ENCODE measurements at regions not wholly inside any gene's neighbourhood (a gene's known extent, or its start where the extent isn't known, plus 50 kb on each side); places are given as distances from the start of the nearest gene placed in this dataset.

GRCh38 chr20:61125546-61126180 lies 126.4 kb upstream of the CDH4 start:
- H3K9ac ChIP-seq (replicated peaks in 1 of 4; ENCODE audit: extremely low read depth in 1 of 4, low read depth in 3 of 4, low read length in 3 of 4) = no peak overlapping the region
- TF ChIP-seq JUND (IDR thresholded peaks at IDR 0.05; ENCODE audit: low read length) (no peak), ZNF274 (IDR thresholded peaks at IDR 0.05; ENCODE audit: borderline replicate concordance, extremely low read depth, low read length) (no peak), SP2 (IDR thresholded peaks at IDR 0.05; ENCODE audit: low read length) (no peak), POU5F1 (IDR thresholded peaks at IDR 0.05; ENCODE audit: low read depth, low read length) (no peak), CHD2 (IDR thresholded peaks at IDR 0.05; ENCODE audit: low read length) (no peak), NRF1 (IDR thresholded peaks at IDR 0.05; ENCODE audit: low read depth, low read length) (no peak), ASH2L (IDR thresholded peaks at IDR 0.05; ENCODE audit: low read length) (no peak), RFX5 (IDR thresholded peaks at IDR 0.05; ENCODE audit: borderline replicate concordance, low read depth, low read length) (no peak), SAP30 (IDR thresholded peaks at IDR 0.05; ENCODE audit: insufficient read depth, insufficient replicate concordance, low read length) (no peak), SIN3A (conservative IDR thresholded peaks at IDR 0.05 in 1 of 2, IDR thresholded peaks at IDR 0.05 in 1 of 2; ENCODE audit: low read depth in 1 of 2, low read length in 2 of 2) (no peak), EP300 (IDR thresholded peaks at IDR 0.05; ENCODE audit: borderline replicate concordance in 1 of 2, low read depth in 2 of 2, low read length in 2 of 2) (no peak), EGR1 (IDR thresholded peaks at IDR 0.05; ENCODE audit: borderline replicate concordance, low read depth, low read length) (no peak), YY1 (IDR thresholded peaks at IDR 0.05; ENCODE audit: low read depth, low read length) (no peak), KDM1A (IDR thresholded peaks at IDR 0.05; ENCODE audit: borderline replicate concordance, low read length) (no peak)

More at GRCh38 chr20:61125546-61126180, 126.4 kb upstream of the CDH4 start:
- no peak overlapping the region for H3K18ac ChIP-seq (ENCODE audit: extremely low read depth, low read length)
- H3K79me1 ChIP-seq (ENCODE audit: low read depth, low read length) = no peaks in the 10 kb centered on the region
- no peak overlapping the region for H3K56ac ChIP-seq (replicated peaks; ENCODE audit: insufficient read length, low read depth, low read length)
- H4K20me1 ChIP-seq (replicated peaks in 1 of 2; ENCODE audit: control insufficient read depth in 1 of 2, insufficient read depth in 2 of 2, low read length in 2 of 2) = peaks cover 0 to 2% of the 10 kb centered on the region in 2 experiments
- H3K4me3 ChIP-seq (ENCODE audit: extremely low read depth in 1 of 4, insufficient read depth in 2 of 4, low read depth in 3 of 4, low read length in 4 of 4) = no peak overlapping the region
- no peaks in the 10 kb centered on the region for H3K9me3 ChIP-seq (ENCODE audit: insufficient read depth in 2 of 2, low read depth in 1 of 2, low read length in 1 of 2)
- no peak overlapping the region for H2AK5ac ChIP-seq (ENCODE audit: low read depth, low read length)
- ChIA-PET POLR2A (ENCODE audit: partially characterized antibody) (no interaction called here), CTCF (ENCODE audit: partially characterized antibody) (interaction anchor here (0.9 to 1.5 kb wide), 4 partner anchors 10 to 274 kb away, joined by 3 to 7 read pairs (median 4); no protein-coding TSS in a partner anchor)
- no peak overlapping the region for H3K23ac ChIP-seq (ENCODE audit: insufficient read length)
- no peak overlapping the region for H3K27ac ChIP-seq (ENCODE audit: low read depth, low read length)
- H2BK20ac ChIP-seq (ENCODE audit: low read length) = no peak overlapping the region
- H3K4ac ChIP-seq (replicated peaks; ENCODE audit: insufficient read length, low read depth, low read length) = no peak overlapping the region
- no peak overlapping the region for H2BK120ac ChIP-seq (replicated peaks; ENCODE audit: low read depth, low read length)
- H3K79me2 ChIP-seq (ENCODE audit: control insufficient read depth in 1 of 2, insufficient read depth in 2 of 2, low read length in 2 of 2) = no peaks in the 10 kb centered on the region
- no peak overlapping the region for H2AFZ ChIP-seq (ENCODE audit: low read length)
- FAIRE-seq (no peak), DNase-seq (ENCODE audit: low read depth in 1 of 2, low spot score in 2 of 2) (no peak)
- H3K23me2 ChIP-seq (ENCODE audit: low read depth, low read length) = no peaks in the 10 kb centered on the region
- no peak overlapping the region for H4K91ac ChIP-seq (replicated peaks; ENCODE audit: insufficient read length, low read length)
- peaks cover 0 to 22% (median 17%) of the 10 kb centered on the region in 4 experiments; a peak in 4 of 7 replicates for H3K27me3 ChIP-seq (replicated peaks in 1 of 4; ENCODE audit: control insufficient read depth in 3 of 4, extremely low read depth in 1 of 4, insufficient read depth in 3 of 4, low read length in 3 of 4)
- H4K8ac ChIP-seq (ENCODE audit: extremely low read depth, insufficient read depth, low read length) = no peak overlapping the region
- no peak overlapping the region for H3K14ac ChIP-seq (ENCODE audit: insufficient read length)
- 91% methylated on average over 14 of the region's 14 CpGs; no CpG with 5 or more reads in 1 of the 2 experiments for WGBS, 2 experiments (ENCODE audit: extremely low coverage in 1 of 2, insufficient coverage in 1 of 2, insufficient read length in 1 of 2, insufficient replicate concordance in 2 of 2, low coverage in 1 of 2, low lambda C conversion rate in 2 of 2, missing lambda C conversion rate in 1 of 2)
- no peak overlapping the region for H4K5ac ChIP-seq (ENCODE audit: insufficient read length, low read depth, low read length)
- H3K36me3 ChIP-seq (ENCODE audit: control insufficient read depth in 2 of 4, insufficient read depth in 4 of 4, low read length in 3 of 4) = no peaks in the 10 kb centered on the region
- H3K4me2 ChIP-seq (ENCODE audit: insufficient read depth in 1 of 2, low read depth in 2 of 2, low read length in 2 of 2) = no peak overlapping the region
- no peak overlapping the region for H2BK15ac ChIP-seq (ENCODE audit: low read length)
- H3K4me1 ChIP-seq (replicated peaks in 1 of 4; ENCODE audit: control insufficient read depth in 3 of 4, insufficient read depth in 4 of 4, low read length in 3 of 4) = peaks cover 0 to 2% (median 0%) of the 10 kb centered on the region in 4 experiments; a peak in 1 of 7 replicates
- H2BK5ac ChIP-seq (ENCODE audit: low read depth, low read length) = no peak overlapping the region
- H2BK12ac ChIP-seq (ENCODE audit: low read depth, low read length) = no peak overlapping the region

All from H1 (cell line).